ENCODE measurements at regions not wholly inside any gene's neighbourhood (a gene's known extent, or its start where the extent isn't known, plus 50 kb on each side); places are given as distances from the start of the nearest gene placed in this dataset.

DNA sequence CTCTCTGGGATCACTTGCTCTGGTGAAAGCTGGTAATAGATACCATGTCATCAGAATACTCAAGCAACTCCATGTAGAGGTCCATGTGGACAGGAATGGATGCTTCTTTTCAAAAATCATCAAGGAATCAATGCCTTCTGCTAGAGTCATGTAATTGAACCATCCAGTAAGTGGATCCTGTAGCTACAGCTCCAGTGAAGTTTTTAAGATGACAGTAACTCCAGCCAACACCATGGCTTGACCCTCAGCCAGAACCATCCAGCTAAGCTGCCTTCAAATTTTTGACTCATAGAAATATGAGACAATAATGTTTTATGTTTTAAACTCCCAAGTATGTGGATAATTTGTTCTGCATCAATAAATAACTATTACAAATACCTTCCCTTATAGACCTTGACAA lies 923.7 kb downstream of the EPHA3 start:
- TF ChIP-seq, protein P1, sequence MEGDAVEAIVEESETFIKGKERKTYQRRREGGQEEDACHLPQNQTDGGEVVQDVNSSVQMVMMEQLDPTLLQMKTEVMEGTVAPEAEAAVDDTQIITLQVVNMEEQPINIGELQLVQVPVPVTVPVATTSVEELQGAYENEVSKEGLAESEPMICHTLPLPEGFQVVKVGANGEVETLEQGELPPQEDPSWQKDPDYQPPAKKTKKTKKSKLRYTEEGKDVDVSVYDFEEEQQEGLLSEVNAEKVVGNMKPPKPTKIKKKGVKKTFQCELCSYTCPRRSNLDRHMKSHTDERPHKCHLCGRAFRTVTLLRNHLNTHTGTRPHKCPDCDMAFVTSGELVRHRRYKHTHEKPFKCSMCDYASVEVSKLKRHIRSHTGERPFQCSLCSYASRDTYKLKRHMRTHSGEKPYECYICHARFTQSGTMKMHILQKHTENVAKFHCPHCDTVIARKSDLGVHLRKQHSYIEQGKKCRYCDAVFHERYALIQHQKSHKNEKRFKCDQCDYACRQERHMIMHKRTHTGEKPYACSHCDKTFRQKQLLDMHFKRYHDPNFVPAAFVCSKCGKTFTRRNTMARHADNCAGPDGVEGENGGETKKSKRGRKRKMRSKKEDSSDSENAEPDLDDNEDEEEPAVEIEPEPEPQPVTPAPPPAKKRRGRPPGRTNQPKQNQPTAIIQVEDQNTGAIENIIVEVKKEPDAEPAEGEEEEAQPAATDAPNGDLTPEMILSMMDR (IDR thresholded peaks at IDR 0.05; ENCODE audit: low read depth, low read length): no peak
- no peak for TF ChIP-seq EZH2phosphoT487 (IDR thresholded peaks at IDR 0.05; ENCODE audit: low read depth)

Data from OCI-LY3 (cell line).